A673 (cell line): ENCODE measurements at regions not wholly inside any gene's neighbourhood (a gene's known extent, or its start where the extent isn't known, plus 50 kb on each side); places are given as distances from the start of the nearest gene placed in this dataset.

Source experiments
- EZH2 ChIP-seq: fragments of 200-600 bp; sonication (generic); IDR thresholded peaks from 2 replicates; pipeline ENCODE4 v1.6.1; 2017; ENCODE audit warnings: borderline replicate concordance, low read depth, mild to moderate bottlenecking, mixed read lengths, antibody characterized with exemption, low read length; ENCODE audit not compliant: poor library complexity, severe bottlenecking
- TF ChIP-seq, protein P1 (sequence below): fragments of 300-800, 200-600 bp; sonication (generic); conservative IDR thresholded peaks from 2 replicates; pipeline ENCODE4 v1.5.1; 2017; ENCODE audit warnings: low read depth, mild to moderate bottlenecking, antibody characterized with exemption, low read length, moderate library complexity, mixed read lengths

DNA sequence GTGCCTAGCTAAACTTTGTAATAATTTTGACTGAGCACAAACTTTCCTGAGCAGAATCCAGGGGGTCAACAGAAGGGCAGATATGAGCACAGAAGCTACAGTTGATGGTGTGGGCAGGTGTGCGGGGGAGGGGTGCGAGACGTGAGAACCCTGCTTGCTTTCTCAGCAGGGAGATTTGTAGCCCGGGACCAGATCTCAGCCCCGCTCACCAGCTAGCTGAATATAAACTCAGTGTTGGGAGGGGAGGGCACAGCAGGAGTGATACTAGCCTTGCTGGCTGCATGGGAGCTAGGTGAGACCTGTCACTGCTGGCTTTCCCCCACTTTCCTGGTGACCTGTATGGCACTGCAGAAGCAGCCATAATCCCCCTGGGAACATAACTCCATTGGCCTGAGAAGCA lies 83.4 kb downstream of the CLDN1 start:
- TF ChIP-seq, protein P1, sequence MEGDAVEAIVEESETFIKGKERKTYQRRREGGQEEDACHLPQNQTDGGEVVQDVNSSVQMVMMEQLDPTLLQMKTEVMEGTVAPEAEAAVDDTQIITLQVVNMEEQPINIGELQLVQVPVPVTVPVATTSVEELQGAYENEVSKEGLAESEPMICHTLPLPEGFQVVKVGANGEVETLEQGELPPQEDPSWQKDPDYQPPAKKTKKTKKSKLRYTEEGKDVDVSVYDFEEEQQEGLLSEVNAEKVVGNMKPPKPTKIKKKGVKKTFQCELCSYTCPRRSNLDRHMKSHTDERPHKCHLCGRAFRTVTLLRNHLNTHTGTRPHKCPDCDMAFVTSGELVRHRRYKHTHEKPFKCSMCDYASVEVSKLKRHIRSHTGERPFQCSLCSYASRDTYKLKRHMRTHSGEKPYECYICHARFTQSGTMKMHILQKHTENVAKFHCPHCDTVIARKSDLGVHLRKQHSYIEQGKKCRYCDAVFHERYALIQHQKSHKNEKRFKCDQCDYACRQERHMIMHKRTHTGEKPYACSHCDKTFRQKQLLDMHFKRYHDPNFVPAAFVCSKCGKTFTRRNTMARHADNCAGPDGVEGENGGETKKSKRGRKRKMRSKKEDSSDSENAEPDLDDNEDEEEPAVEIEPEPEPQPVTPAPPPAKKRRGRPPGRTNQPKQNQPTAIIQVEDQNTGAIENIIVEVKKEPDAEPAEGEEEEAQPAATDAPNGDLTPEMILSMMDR: no peak
- no peak for TF ChIP-seq EZH2
